ENCODE measurements at regions not wholly inside any gene's neighbourhood (a gene's known extent, or its start where the extent isn't known, plus 50 kb on each side); places are given as distances from the start of the nearest gene placed in this dataset.
A peak's percentile ranks its signal among the peaks of the same experiment; 100 is the strongest.

DNA sequence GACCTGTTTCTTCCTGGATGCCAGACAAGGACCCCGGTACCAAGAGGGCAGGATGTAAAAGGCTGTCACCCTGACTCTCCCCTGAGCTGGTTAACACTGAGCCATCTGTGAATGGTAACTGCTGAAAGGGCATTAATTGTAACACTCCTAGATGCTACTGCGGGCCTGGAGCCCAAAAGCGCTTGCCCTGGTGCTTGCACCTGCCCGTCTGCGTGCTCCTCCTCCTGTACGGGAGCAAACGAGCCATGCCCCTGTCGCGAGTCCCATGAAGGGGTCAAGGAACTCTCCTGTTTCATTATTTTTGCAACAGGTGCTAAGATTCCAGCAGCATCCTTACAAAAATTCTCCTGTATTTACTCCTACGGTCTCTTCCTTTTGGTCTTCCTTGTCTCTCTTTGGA lies 140.0 kb upstream of the LAMA2 start:
- in situ Hi-C loops (cut with HindIII; ENCODE audit: low sequenced_read_pairs), result no loop called here
- no peak for TF ChIP-seq CTCF (IDR thresholded peaks at IDR 0.05; ENCODE audit: low read depth, low read length)
- DNase-seq (ENCODE audit: low read depth, low spot score), result no peak
- H3K4me3 ChIP-seq (ENCODE audit: low read depth, low read length), result no peak overlapping the region

DNA sequence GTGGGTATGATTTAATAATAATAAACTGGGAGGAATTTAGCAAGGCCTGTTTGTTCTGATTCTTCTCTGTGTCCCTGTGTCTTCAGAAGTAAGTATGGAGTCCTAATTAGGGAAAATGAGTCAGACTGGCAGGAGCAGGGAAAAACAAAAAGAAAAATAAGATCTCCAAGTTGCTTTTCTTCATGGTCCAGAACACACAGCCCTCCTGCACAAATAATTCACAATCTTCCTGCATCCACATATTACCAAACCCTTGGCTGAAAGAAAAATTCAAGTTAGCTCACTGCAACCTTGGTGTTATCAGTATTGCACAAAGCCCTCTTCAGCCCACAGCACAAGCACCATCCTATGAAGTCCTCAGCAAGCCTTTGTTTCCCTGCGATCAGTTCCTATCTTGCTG lies 142.0 kb upstream of the LAMA2 start:
- in situ Hi-C loops (cut with HindIII; ENCODE audit: low sequenced_read_pairs), result no loop called here
- no peak for DNase-seq (ENCODE audit: low read depth, low spot score)
- no peak overlapping the region for H3K4me3 ChIP-seq (ENCODE audit: low read depth, low read length)
- TF ChIP-seq CTCF (IDR thresholded peaks at IDR 0.05; ENCODE audit: low read depth, low read length), result no peak

GRCh38 chr6:128739112-128739511 lies 143.8 kb upstream of the LAMA2 start:
- in situ Hi-C loops (cut with HindIII; ENCODE audit: low sequenced_read_pairs), result no loop called here
- no peak for DNase-seq (ENCODE audit: low read depth, low spot score)
- no peak overlapping the region for H3K4me3 ChIP-seq (ENCODE audit: low read depth, low read length)
- no peak for TF ChIP-seq CTCF (IDR thresholded peaks at IDR 0.05; ENCODE audit: low read depth, low read length)

GRCh38 chr6:128738112-128738511 lies 144.8 kb upstream of the LAMA2 start:
- in situ Hi-C loops (cut with HindIII; ENCODE audit: low sequenced_read_pairs), result no loop called here
- DNase-seq (ENCODE audit: low read depth, low spot score), result no peak
- no peak overlapping the region for H3K4me3 ChIP-seq (ENCODE audit: low read depth, low read length)
- no peak for TF ChIP-seq CTCF (IDR thresholded peaks at IDR 0.05; ENCODE audit: low read depth, low read length)

DNA sequence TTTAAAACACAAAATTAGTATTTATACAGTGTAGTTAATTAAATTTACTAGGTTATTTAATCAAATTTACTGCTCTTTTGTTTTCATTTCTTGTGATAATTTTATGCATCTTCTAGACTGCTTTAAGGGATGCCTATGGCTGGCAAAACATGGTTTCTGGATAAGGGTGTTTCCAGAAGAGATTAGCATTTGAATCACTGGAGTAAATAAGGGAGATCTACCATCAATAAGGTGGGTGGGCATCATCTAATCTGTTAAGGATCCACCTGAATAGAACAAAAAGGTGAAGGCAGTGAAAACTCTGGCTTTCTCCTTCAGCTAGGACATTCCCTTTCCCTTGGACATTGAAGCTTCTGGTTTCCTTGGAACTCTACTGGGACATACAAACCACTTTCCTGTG lies 146.2 kb upstream of the LAMA2 start:
- in situ Hi-C loops (cut with HindIII; ENCODE audit: low sequenced_read_pairs), result no loop called here

DNA sequence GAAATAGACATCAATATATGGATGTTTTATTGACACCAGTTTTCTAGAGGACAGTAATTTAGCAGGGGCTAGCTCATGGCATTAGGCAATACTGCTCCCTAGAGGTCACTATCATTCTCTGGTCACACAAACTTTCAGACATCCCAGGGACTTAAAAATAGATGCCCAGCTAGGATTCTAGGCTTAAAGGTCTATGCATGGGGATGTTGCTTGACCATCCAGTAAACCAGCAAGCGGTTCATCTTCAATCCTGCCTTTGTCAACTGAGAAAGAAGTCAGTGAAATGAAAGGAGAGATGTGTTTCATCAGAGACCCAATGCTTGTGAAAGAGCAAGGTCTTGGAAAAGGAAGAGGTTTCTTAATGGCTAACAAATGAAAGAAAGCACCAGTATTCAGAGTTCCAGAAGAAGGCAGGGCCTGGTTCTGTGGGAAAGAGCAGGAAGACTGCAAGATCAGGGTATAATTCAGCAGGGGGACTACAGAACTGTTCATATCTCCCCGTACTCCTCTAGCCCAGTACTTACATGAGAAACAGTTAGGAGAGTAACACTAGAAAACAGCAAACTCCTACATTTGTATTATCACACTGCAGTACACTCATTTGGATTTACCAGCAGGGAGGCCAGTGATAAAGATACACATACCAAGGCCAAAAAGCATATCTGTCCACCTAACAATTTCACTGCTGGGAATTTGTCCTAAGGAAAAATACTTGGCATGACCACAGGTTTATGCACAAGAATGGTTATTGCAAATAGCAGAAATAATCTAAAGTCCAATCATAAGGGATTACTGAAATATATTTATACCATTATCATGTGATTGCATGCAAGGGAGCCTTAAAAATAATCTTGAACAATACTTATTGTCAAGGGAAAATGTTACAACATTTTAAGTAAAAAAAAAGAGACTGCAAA lies 151.4 kb upstream of the LAMA2 start:
- in situ Hi-C loops (cut with HindIII; ENCODE audit: low sequenced_read_pairs), result no loop called here
- DNase-seq (ENCODE audit: low read depth, low spot score), result peak; percentile 71
- H3K4me3 ChIP-seq (ENCODE audit: low read depth, low read length), result no peak overlapping the region
- TF ChIP-seq CTCF (IDR thresholded peaks at IDR 0.05; ENCODE audit: low read depth, low read length), result peak; percentile 75

More for the DNA sequence above, 146.2 kb upstream of the LAMA2 start:
- H3K4me3 ChIP-seq (ENCODE audit: low read depth, low read length), result no peak overlapping the region
- no peak for DNase-seq (ENCODE audit: low read depth, low spot score)
- TF ChIP-seq CTCF (IDR thresholded peaks at IDR 0.05; ENCODE audit: low read depth, low read length), result no peak
